ENCODE measurements at regions not wholly inside any gene's neighbourhood (a gene's known extent, or its start where the extent isn't known, plus 50 kb on each side); places are given as distances from the start of the nearest gene placed in this dataset.

DNA sequence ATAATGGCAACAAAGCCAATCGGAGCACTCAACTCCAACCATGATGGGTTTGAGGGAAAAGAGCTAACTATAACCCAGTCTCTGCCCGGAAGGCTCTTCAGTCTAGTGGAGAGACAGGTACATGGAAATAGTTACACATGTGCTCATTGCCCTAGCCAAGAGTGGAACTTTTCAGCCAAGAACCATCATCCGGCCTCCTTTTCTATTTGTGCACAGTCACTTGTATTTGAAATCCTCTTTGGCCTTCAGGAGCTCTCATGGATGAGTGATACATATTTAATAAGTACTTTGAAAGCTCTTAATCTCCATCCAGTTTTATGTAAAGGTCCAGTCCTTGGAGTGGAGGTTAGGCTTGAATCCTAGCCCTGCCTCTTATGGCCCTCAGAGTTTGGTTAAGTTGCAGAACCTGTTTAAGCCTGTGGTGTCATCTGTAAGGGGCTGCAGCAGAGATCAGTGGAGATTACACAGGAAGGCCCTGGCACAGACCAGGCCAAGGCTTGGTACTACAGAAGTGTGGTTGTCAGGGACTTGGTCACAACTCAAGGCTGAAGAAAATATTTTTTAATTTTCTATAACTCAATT, 72.3 kb upstream of the SMLR1 start:
- no peak for TF ChIP-seq FOXP2 (optimal IDR thresholded peaks at IDR 0.05; ENCODE audit: control extremely low read depth, extremely low read length, insufficient read depth)
- TF ChIP-seq POLR2AphosphoS5 (IDR thresholded peaks at IDR 0.05; ENCODE audit: borderline replicate concordance, low read depth, low read length) = no peak
- no peak for TF ChIP-seq EZH2 (IDR thresholded peaks at IDR 0.05)
